Epithelial cell of proximal tubule (primary cell): ENCODE measurements at regions not wholly inside any gene's neighbourhood (a gene's known extent, or its start where the extent isn't known, plus 50 kb on each side); places are given as distances from the start of the nearest gene placed in this dataset.

Experiments used
- DNase-seq: peaks from one replicate; pipeline ENCODE4 v3.0.0-alpha.2; 2011; ENCODE audit warnings: low read depth
- H3K4me3 ChIP-seq: 2 replicates; pipeline ENCODE4 v1.5.1; 2011; ENCODE audit warnings: low read depth, mild to moderate bottlenecking, low read length
- TF ChIP-seq, protein P1 (sequence below): conservative IDR thresholded peaks from 2 replicates; pipeline ENCODE4 v1.5.1; 2012; ENCODE audit warnings: low read depth, mild to moderate bottlenecking, low read length

DNA sequence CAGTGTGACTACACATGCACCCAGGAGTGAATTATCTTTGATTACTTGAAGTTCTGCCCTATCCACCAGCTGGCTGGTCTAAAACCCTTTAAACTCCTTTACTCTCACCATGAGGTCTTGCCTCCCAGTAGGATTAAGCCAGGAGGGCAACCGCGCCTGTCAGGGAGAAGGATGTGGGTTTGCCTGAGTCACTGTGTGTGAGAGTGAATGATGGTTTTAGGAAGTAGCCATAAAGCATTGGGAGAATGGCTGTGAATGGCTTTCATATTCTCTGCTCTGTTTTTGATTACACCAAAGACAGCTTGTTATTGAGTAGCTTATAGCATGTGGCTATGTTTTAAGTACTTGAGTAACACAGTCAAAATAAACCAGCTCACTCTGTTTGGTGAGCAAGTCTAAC lies 637.7 kb upstream of the TBL1XR1 start:
- H3K4me3 ChIP-seq: no peak overlapping the region
- peak; percentile 48 for DNase-seq
- TF ChIP-seq, protein P1, sequence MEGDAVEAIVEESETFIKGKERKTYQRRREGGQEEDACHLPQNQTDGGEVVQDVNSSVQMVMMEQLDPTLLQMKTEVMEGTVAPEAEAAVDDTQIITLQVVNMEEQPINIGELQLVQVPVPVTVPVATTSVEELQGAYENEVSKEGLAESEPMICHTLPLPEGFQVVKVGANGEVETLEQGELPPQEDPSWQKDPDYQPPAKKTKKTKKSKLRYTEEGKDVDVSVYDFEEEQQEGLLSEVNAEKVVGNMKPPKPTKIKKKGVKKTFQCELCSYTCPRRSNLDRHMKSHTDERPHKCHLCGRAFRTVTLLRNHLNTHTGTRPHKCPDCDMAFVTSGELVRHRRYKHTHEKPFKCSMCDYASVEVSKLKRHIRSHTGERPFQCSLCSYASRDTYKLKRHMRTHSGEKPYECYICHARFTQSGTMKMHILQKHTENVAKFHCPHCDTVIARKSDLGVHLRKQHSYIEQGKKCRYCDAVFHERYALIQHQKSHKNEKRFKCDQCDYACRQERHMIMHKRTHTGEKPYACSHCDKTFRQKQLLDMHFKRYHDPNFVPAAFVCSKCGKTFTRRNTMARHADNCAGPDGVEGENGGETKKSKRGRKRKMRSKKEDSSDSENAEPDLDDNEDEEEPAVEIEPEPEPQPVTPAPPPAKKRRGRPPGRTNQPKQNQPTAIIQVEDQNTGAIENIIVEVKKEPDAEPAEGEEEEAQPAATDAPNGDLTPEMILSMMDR: no peak

DNA sequence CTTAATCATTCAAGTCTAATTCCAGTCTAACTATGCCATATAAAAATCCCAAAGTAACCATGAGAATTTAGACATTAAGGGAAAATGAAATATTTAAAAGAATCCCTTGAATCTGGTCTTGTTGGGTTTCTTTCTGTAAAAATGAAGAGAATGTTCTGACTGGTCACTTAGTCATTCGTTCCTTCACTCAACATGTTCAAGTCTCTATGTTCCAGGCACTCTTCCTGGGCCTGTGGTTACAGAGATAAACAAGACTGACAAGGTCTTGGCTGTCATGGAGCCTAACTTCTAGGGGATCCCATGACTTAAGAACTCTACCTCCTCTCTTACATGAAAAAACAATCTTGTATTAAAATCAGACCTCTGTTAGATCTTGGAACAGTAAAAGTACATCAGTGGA lies 638.6 kb upstream of the TBL1XR1 start:
- H3K4me3 ChIP-seq: no peak overlapping the region
- TF ChIP-seq, protein P1: no peak
- DNase-seq: no peak

GRCh38 chr3:177836671-177837070 lies 639.4 kb upstream of the TBL1XR1 start:
- DNase-seq: no peak
- H3K4me3 ChIP-seq: no peak overlapping the region
- TF ChIP-seq, protein P1: no peak

DNA sequence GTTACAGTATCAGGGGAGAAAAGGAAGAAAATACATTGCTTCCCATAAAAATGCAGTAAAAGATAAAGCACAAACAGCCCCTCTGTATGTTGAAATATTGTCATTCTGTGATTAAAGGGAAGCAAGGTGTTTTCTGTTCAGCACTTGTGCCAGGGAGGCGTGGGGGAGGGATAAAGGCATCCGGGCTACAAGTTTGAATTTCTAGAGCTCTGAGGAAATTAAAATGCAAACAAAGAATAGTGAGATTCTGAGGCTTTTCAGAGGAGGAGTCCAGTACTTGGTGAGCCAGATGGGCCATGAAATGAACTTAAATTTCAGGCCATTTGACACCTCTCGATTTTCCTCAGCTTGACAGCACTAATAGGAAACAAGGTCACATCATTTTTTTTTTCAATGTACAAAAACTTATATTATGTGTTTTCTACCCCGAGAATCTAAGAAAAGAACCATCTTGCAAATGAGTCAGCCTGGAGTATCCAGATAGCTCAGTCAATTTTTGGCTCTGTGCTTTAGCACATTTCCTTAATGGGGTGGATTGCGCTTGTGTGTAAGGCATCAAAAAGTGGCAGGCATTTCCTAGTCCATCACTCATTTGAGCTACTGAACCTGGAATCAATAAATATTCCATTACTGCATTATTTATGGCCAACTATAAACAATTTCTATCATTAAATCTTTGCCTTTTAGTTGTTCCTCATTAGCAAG lies 640.8 kb upstream of the TBL1XR1 start:
- H3K4me3 ChIP-seq: no peak overlapping the region
- no peak for DNase-seq
- TF ChIP-seq, protein P1: no peak

DNA sequence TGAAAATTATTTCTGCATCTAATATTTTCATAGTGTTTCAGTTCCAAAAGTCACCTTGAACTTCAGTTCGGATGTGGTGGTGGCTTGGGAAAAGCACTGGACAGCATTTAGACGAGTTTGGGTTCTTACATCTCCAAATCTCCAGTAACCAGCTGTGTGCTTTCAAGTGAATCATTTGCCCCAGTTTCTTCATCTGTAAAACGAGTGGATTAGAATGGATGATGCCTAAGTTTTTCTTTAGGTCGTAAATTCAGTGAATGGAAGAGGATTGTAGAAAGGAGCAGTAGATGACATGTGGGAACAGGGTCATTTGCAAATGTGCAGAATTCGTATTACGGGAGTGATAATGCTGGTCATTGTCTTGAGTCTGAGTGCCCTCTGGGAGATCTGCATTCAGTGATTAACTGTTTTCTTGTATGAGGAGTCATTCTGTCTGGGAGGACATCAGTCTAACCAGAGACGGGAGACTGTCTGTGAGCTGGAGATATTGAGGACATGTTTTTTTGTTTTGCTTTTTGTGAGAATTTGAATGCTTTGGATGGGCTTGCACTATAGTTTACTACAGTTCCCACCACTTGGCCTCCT lies 641.6 kb upstream of the TBL1XR1 start:
- no peak for DNase-seq
- no peak overlapping the region for H3K4me3 ChIP-seq
- TF ChIP-seq, protein P1: no peak

- H3K4me3 ChIP-seq: no peak overlapping the region
- TF ChIP-seq, protein P1: no peak
- no peak for DNase-seq
Measured at GRCh38 chr3:177842302-177842701, 645.0 kb upstream of the TBL1XR1 start.
